Hippocampal formation (tissue), 2 donors: ENCODE measurements at regions not wholly inside any gene's neighbourhood (a gene's known extent, or its start where the extent isn't known, plus 50 kb on each side); places are given as distances from the start of the nearest gene placed in this dataset.

Experiments
- DNase-seq, 2 donors: peaks; one replicate each; lab custom pipeline; 2025; lab: John Stamatoyannopoulos, UW

GRCh38 chr15:46315434-46315833 lies 680.6 kb downstream of the SQOR start:
- DNase-seq = no peak

- DNase-seq = no peak
Measured at GRCh38 chr15:46316024-46316423, 681.2 kb downstream of the SQOR start.

GRCh38 chr15:46317029-46317428 lies 682.2 kb downstream of the SQOR start:
- no peak for DNase-seq

- DNase-seq = no peak
Measured at GRCh38 chr15:46322753-46323152, 687.9 kb downstream of the SQOR start.

- DNase-seq = no peak
Measured at GRCh38 chr15:46326173-46326572, 691.3 kb downstream of the SQOR start.

GRCh38 chr15:46328821-46329220 lies 694.0 kb downstream of the SQOR start:
- DNase-seq = no peak

- no peak for DNase-seq
Measured at GRCh38 chr15:46329876-46330275, 695.0 kb downstream of the SQOR start.

GRCh38 chr15:46331546-46331945 lies 696.7 kb downstream of the SQOR start:
- no peak for DNase-seq

- no peak for DNase-seq
Measured at GRCh38 chr15:46343196-46343935, 708.5 kb downstream of the SQOR start.

GRCh38 chr15:46344115-46344724 lies 709.4 kb downstream of the SQOR start:
- no peak for DNase-seq

- DNase-seq = no peak
Measured at GRCh38 chr15:46344915-46345314, 710.1 kb downstream of the SQOR start.

GRCh38 chr15:46354443-46354842 lies 719.6 kb downstream of the SQOR start:
- no peak for DNase-seq

- peak in 1 of 2 donors; percentile 64 for DNase-seq
Measured at GRCh38 chr15:46365572-46365971, 730.7 kb downstream of the SQOR start.

- DNase-seq = no peak
Measured at GRCh38 chr15:46366360-46367007, 731.7 kb downstream of the SQOR start.

GRCh38 chr15:46383978-46384377 lies 749.1 kb downstream of the SQOR start:
- no peak for DNase-seq

GRCh38 chr15:46386356-46386755 lies 751.5 kb downstream of the SQOR start:
- no peak for DNase-seq

- no peak for DNase-seq
Measured at GRCh38 chr15:46389739-46390138, 754.9 kb downstream of the SQOR start.

GRCh38 chr15:46394463-46394862 lies 759.6 kb downstream of the SQOR start:
- no peak for DNase-seq

GRCh38 chr15:46408312-46408711 lies 773.5 kb downstream of the SQOR start:
- no peak for DNase-seq

GRCh38 chr15:46409841-46410301 lies 775.0 kb downstream of the SQOR start:
- DNase-seq = peak in 1 of 2 donors; percentile 40

GRCh38 chr15:46410705-46411104 lies 775.9 kb downstream of the SQOR start:
- no peak for DNase-seq

- no peak for DNase-seq
Measured at GRCh38 chr15:46411900-46412299, 777.1 kb downstream of the SQOR start.

GRCh38 chr15:46413799-46414198 lies 779.0 kb downstream of the SQOR start:
- no peak for DNase-seq
